HepG2 (cell line): ENCODE measurements at regions not wholly inside any gene's neighbourhood (a gene's known extent, or its start where the extent isn't known, plus 50 kb on each side); places are given as distances from the start of the nearest gene placed in this dataset.

ENCODE experiments used
- ATAC-seq: fragments of 200-7000 bp; cut with Tn5 transposase; 3 replicates; pipeline ENCODE4 v1.9.1; 2020; ENCODE audit warnings: mild to moderate bottlenecking, moderate library complexity
- BruUV-seq: library from RNA; stranded (reverse); fragments of 400-500 nt; replicated peaks from 2 replicates; lab custom pipeline; 2021; lab: Mats Ljungman, UMichigan
- CTCF ChIA-PET: fragments of 300-600 bp; formaldehyde crosslinking; extraction: SDS; loops from one replicate; lab custom pipeline; 2021; ENCODE audit warnings: low total read pairs, inconsistent platforms, low intra/inter-chr PET ratio; lab: Yijun Ruan, JAX
- POLR2A ChIA-PET: fragments of 350-600 bp; sonication (Branson Sonifier 250); formaldehyde crosslinking; loops from one replicate; lab custom pipeline; 2020; ENCODE audit warnings: antibody characterized with exemption, inconsistent platforms; lab: Yijun Ruan, JAX
- DNase-seq: peaks from one replicate; pipeline ENCODE4 v3.0.0-alpha.2; 2015; ENCODE audit warnings: low spot score
- FAIRE-seq: peaks from 3 replicates; lab custom pipeline; 2011; peaks lifted over from hg19 to GRCh38; lab: Jason Lieb, UNC
- H2AFZ ChIP-seq: one replicate; pipeline ENCODE4 v1.6.1; 2011; ENCODE audit warnings: low read length, inconsistent platforms
- H3K27ac ChIP-seq: fragments of 300-600 bp; 3 replicates; pipeline ENCODE4 v1.8.0; 2011; ENCODE audit warnings: mixed run types, mild to moderate bottlenecking, mixed read lengths, low read length, inconsistent platforms; ENCODE audit not compliant: insufficient read depth; ENCODE audit errors: extremely low read length
- H3K27me3 ChIP-seq, 2 experiments: fragments of 200-600 bp in 1 of 2; 2 replicates in 1 of 2; 3 replicates in 1 of 2; pipeline versions ENCODE4 v1.6.0 to v1.8.0; 2011; ENCODE audit warnings: low read length in 2 of 2, mild to moderate bottlenecking in 2 of 2, moderate library complexity in 2 of 2, inconsistent platforms in 1 of 2; ENCODE audit not compliant: insufficient read depth in 2 of 2, control insufficient read depth in 1 of 2
- H3K36me3 ChIP-seq, 2 experiments: fragments of 200-600 bp in 1 of 2; replicated peaks in 1 of 2; 2 replicates in 1 of 2; 3 replicates in 1 of 2; pipeline versions ENCODE4 v1.5.1 to v1.8.0; 2011; ENCODE audit warnings: low read length in 2 of 2, inconsistent platforms in 1 of 2; ENCODE audit not compliant: insufficient read depth in 2 of 2, control insufficient read depth in 1 of 2
- H3K4me1 ChIP-seq: 2 replicates; pipeline ENCODE4 v1.5.1; 2012; ENCODE audit warnings: low read length, inconsistent platforms; ENCODE audit not compliant: insufficient read depth
- H3K4me2 ChIP-seq: 2 replicates; pipeline ENCODE4 v1.6.0; 2011; ENCODE audit warnings: low read depth, low read length, inconsistent platforms
- H3K4me3 ChIP-seq, 3 experiments: fragments of 200-600 bp in 1 of 3; sonication (generic), shearing (Covaris generic) in 1 of 3; replicated peaks in 1 of 3; 2 replicates each; pipeline ENCODE4 v1.5.1; 2011 to 2016; ENCODE audit warnings: low read length in 3 of 3, inconsistent platforms in 2 of 3, low read depth in 2 of 3, mild to moderate bottlenecking in 2 of 3, control low read depth in 1 of 3, mixed read lengths in 1 of 3; ENCODE audit not compliant: insufficient read depth in 1 of 3
- H3K79me2 ChIP-seq: one replicate; pipeline ENCODE4 v1.6.1; 2011; ENCODE audit warnings: low read length, inconsistent platforms; ENCODE audit not compliant: insufficient read depth
- H3K9ac ChIP-seq: 2 replicates; pipeline ENCODE4 v1.6.0; 2011; ENCODE audit warnings: mild to moderate bottlenecking, low read depth, low read length, inconsistent platforms; ENCODE audit not compliant: insufficient read depth
- H3K9me3 ChIP-seq: 2 replicates; pipeline ENCODE4 v1.5.1; 2012; ENCODE audit warnings: mild to moderate bottlenecking, low read length
- H4K20me1 ChIP-seq: 2 replicates; pipeline ENCODE4 v1.6.0; 2011; ENCODE audit warnings: inconsistent platforms, mild to moderate bottlenecking, low read length, moderate library complexity; ENCODE audit not compliant: insufficient read depth
- ARNT ChIP-seq: fragments of 450-650 bp; IDR thresholded peaks from 2 replicates; pipeline ENCODE4 v1.6.1; 2017
- ATF7 ChIP-seq, 2 experiments: fragments of 450-650 bp in 1 of 2; sonication (generic) in 1 of 2; formaldehyde crosslinking in 1 of 2; IDR thresholded peaks; 2 replicates each; pipeline versions ENCODE4 v1.4.0 to v1.6.1; 2016 to 2020; ENCODE audit warnings: antibody characterized with exemption in 1 of 2, mild to moderate bottlenecking in 1 of 2, missing genetic modification reagents in 1 of 2
- CREB1 ChIP-seq, 2 experiments: fragments of 450-650 bp in 1 of 2; IDR thresholded peaks; 2 replicates each; pipeline ENCODE4 v1.6.1; 2016 to 2017; ENCODE audit warnings: control low read depth in 1 of 2, mild to moderate bottlenecking in 1 of 2, missing compliant biosample characterization in 1 of 2, missing genetic modification characterization in 1 of 2
- HNRNPL ChIP-seq: fragments of 200-400 bp; formaldehyde crosslinking; IDR thresholded peaks from 2 replicates; pipeline ENCODE4 v1.6.1; 2017; ENCODE audit warnings: mild to moderate bottlenecking, low read depth, low read length
- IRX3 ChIP-seq: sonication (generic); formaldehyde crosslinking; IDR thresholded peaks from 2 replicates; pipeline ENCODE4 v1.8.1; 2023; ENCODE audit warnings: mild to moderate bottlenecking, low read depth, missing genetic modification reagents, borderline replicate concordance
- MAFF ChIP-seq: IDR thresholded peaks from 2 replicates; pipeline ENCODE4 v1.6.1; 2011; ENCODE audit warnings: low read depth, low read length, improper control_type of control experiment
- MED8 ChIP-seq: sonication (generic); formaldehyde crosslinking; IDR thresholded peaks from 2 replicates; pipeline ENCODE4 v1.8.1; 2023; ENCODE audit warnings: mild to moderate bottlenecking, missing genetic modification reagents; ENCODE audit not compliant: insufficient replicate concordance
- RBM39 ChIP-seq: fragments of 200-400 bp; formaldehyde crosslinking; IDR thresholded peaks from one replicate; pipeline ENCODE4 v1.6.1; 2018; ENCODE audit warnings: antibody characterized with exemption, mild to moderate bottlenecking, low read depth, low read length; ENCODE audit not compliant: poor library complexity, severe bottlenecking
- SRSF9 ChIP-seq: fragments of 200-400 bp; formaldehyde crosslinking; IDR thresholded peaks from 2 replicates; pipeline ENCODE4 v1.6.1; 2018; ENCODE audit warnings: borderline replicate concordance, mild to moderate bottlenecking, low read depth, low read length; ENCODE audit not compliant: insufficient read depth, poor library complexity, severe bottlenecking
- SSRP1 ChIP-seq: IDR thresholded peaks from 2 replicates; pipeline ENCODE4 v1.6.1; 2016; ENCODE audit warnings: control low read depth
- ZBTB21 ChIP-seq: sonication (generic); formaldehyde crosslinking; IDR thresholded peaks from 2 replicates; pipeline ENCODE4 v1.4.0; 2020; ENCODE audit warnings: missing genetic modification reagents
- ZBTB3 ChIP-seq: sonication (generic); formaldehyde crosslinking; IDR thresholded peaks from 2 replicates; pipeline ENCODE4 v1.4.0; 2020; ENCODE audit warnings: low read depth, mild to moderate bottlenecking, moderate library complexity, missing genetic modification reagents, borderline replicate concordance
- ZBTB38 ChIP-seq: sonication (generic); formaldehyde crosslinking; IDR thresholded peaks from 2 replicates; pipeline ENCODE4 v1.5.1; 2020; ENCODE audit warnings: mild to moderate bottlenecking, missing genetic modification reagents
- ZNF326 ChIP-seq: sonication (generic); formaldehyde crosslinking; IDR thresholded peaks from 2 replicates; pipeline ENCODE4 v1.4.0; 2020; ENCODE audit warnings: missing genetic modification reagents, borderline replicate concordance
- WGBS: methylation state at CpG from one replicate; pipeline ENCODE4 v1.1.6; 2017; ENCODE audit warnings: low lambda C conversion rate; 5-methylcytosine and 5-hydroxymethylcytosine counted together
- in situ Hi-C: cut with HindIII; loops from 2 replicates; pipeline ENCODE4 v1.10.0; 2017; ENCODE audit warnings: low pct_unique_long_range_greater_than_20kb; ENCODE audit not compliant: extremely low pct_ligation_motif_present
- intact Hi-C: fragments of 100-400 bp; cut with micrococcal nuclease; formaldehyde crosslinking; loops from one replicate; pipeline ENCODE4 v1.10.0; 2022; ENCODE audit not compliant: unreplicated experiment
- TF ChIP-seq, protein P1 (sequence below): sonication (generic); formaldehyde crosslinking; IDR thresholded peaks from 2 replicates; pipeline ENCODE4 v1.8.0; 2023; ENCODE audit warnings: mild to moderate bottlenecking, missing genetic modification reagents
- TF ChIP-seq, protein P2 (sequence below): IDR thresholded peaks from 2 replicates; pipeline ENCODE4 v1.6.1; 2016; ENCODE audit warnings: missing compliant biosample characterization, missing genetic modification reagents, borderline replicate concordance

- no peaks in the 10 kb centered on the region for H3K27me3 ChIP-seq
- no peaks in the 10 kb centered on the region for H3K36me3 ChIP-seq
- intact Hi-C loops (no loop called here), in situ Hi-C loops (no loop called here)
- H3K4me3 ChIP-seq = no peak overlapping the region
- no peak overlapping the region for H2AFZ ChIP-seq
- BruUV-seq = no TSS peak
- TF ChIP-seq CREB1 (IDR thresholded peaks at IDR 0.05) (0 out of 2 replicates have a peak, but pooled peaks have one; percentile 6), CREB1 (CRISPR knock-in tag; IDR thresholded peaks at IDR 0.05) (no peak), ZNF326 (CRISPR knock-in tag) (no peak), ATF7 (IDR thresholded peaks at IDR 0.05) (peak; percentile 44; the same call in 1 of the 2 replicates), ATF7 (CRISPR knock-in tag; IDR thresholded peaks at IDR 0.05) (no peak)
- no peak for DNase-seq
- H3K9me3 ChIP-seq = peaks cover 68% of the 10 kb centered on the region
- CTCF ChIA-PET = no interaction called here
- no peaks in the 10 kb centered on the region for H3K79me2 ChIP-seq
- no peak for ATAC-seq
- no peak overlapping the region for H3K4me2 ChIP-seq
- H3K4me1 ChIP-seq = no peaks in the 10 kb centered on the region
- 4% methylated on average over 2 of the region's 2 CpGs for WGBS
- no peak overlapping the region for H3K27ac ChIP-seq
- no peaks in the 10 kb centered on the region for H4K20me1 ChIP-seq
- POLR2A ChIA-PET = no interaction called here
- no peak overlapping the region for H3K9ac ChIP-seq
- FAIRE-seq = no peak
These were observed 1165.0 kb downstream of the NXPH1 start for GRCh38 chr7:9598411-9598810.

DNA sequence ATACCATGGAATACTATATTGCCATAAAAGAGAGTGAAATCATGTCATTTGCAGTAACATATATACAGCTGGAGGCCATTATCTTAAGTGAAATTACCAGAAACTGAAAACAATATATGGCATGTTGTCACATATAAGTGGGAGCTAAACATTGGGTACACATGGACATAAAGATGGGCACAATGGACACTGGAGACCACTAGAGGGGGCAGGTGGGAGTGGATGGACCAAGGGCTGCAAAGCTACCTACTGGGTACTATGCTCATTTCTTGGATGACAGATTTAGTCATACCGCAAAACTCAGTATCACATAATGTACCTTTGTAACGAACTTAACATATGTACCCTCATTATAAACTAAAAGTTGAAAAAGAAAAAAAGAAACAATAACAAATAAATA is 1167.6 kb downstream of the NXPH1 start:
- BruUV-seq = no TSS peak
- H3K36me3 ChIP-seq = no peaks in the 10 kb centered on the region
- no peak for ATAC-seq
- no peak overlapping the region for H3K4me2 ChIP-seq
- peaks cover 67% of the 10 kb centered on the region for H3K9me3 ChIP-seq
- H4K20me1 ChIP-seq = no peaks in the 10 kb centered on the region
- no peak overlapping the region for H3K4me3 ChIP-seq
- no peaks in the 10 kb centered on the region for H3K27me3 ChIP-seq
- intact Hi-C loops = no loop called here
- POLR2A ChIA-PET = no interaction called here
- TF ChIP-seq RBM39 = no peak
- TF ChIP-seq, protein P1, sequence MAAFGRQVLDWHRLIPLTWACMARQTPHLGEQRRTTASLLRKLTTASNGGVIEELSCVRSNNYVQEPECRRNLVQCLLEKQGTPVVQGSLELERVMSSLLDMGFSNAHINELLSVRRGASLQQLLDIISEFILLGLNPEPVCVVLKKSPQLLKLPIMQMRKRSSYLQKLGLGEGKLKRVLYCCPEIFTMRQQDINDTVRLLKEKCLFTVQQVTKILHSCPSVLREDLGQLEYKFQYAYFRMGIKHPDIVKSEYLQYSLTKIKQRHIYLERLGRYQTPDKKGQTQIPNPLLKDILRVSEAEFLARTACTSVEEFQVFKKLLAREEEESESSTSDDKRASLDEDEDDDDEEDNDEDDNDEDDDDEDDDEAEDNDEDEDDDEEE (CRISPR knock-in tag) = no peak
- no peak for TF ChIP-seq SSRP1 (CRISPR knock-in tag)
- TF ChIP-seq HNRNPL = no peak
- no peak for TF ChIP-seq MED8 (CRISPR knock-in tag)
- TF ChIP-seq ZBTB3 = no peak
- TF ChIP-seq MAFF = no peak
- TF ChIP-seq, protein P2, sequence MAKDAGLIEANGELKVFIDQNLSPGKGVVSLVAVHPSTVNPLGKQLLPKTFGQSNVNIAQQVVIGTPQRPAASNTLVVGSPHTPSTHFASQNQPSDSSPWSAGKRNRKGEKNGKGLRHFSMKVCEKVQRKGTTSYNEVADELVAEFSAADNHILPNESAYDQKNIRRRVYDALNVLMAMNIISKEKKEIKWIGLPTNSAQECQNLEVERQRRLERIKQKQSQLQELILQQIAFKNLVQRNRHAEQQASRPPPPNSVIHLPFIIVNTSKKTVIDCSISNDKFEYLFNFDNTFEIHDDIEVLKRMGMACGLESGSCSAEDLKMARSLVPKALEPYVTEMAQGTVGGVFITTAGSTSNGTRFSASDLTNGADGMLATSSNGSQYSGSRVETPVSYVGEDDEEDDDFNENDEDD (CRISPR knock-in tag) = no peak
- TF ChIP-seq ZBTB21 (CRISPR knock-in tag) = no peak
- TF ChIP-seq ZBTB38 (CRISPR knock-in tag) = no peak
- no peak for TF ChIP-seq IRX3
- TF ChIP-seq ARNT = no peak
- no peak for TF ChIP-seq SRSF9
- TF ChIP-seq, all 625 proteins: peak for 0
- WGBS = 55% methylated on average over 2 of the region's 2 CpGs
- no peaks in the 10 kb centered on the region for H3K4me1 ChIP-seq
- no peaks in the 10 kb centered on the region for H3K79me2 ChIP-seq
- CTCF ChIA-PET = no interaction called here
- no peak overlapping the region for H3K9ac ChIP-seq
- H2AFZ ChIP-seq = no peak overlapping the region
- no peak overlapping the region for H3K27ac ChIP-seq
- FAIRE-seq (no peak), DNase-seq (no peak)
- in situ Hi-C loops = no loop called here
